Right lobe of liver (tissue), 4 donors: ENCODE measurements at regions not wholly inside any gene's neighbourhood (a gene's known extent, or its start where the extent isn't known, plus 50 kb on each side); places are given as distances from the start of the nearest gene placed in this dataset.

ENCODE experiments used
- CTCF ChIP-seq, 4 donors: fragments of 200-600 bp in 3 of 4; fragments of 450-650 bp in 1 of 4; IDR thresholded peaks; one replicate each; pipeline versions ENCODE4 v1.5.1 to v1.8.0; 2016 to 2022; ENCODE audit warnings: antibody characterized with exemption in 4 of 4, mild to moderate bottlenecking in 2 of 4
- POLR2A ChIP-seq: fragments of 450-650 bp; IDR thresholded peaks from one replicate; pipeline ENCODE4 v1.6.1; 2017; ENCODE audit warnings: antibody characterized with exemption, mild to moderate bottlenecking
- donor health status: DM: no; HTN: no; CAD: no.
- donor health status: DM: no; HTN: no; CAD: no.
- donor health status: DM: no; HTN: yes; CAD: no.

GRCh38 chr7:8841171-8841570, 407.8 kb downstream of the NXPH1 start:
- TF ChIP-seq POLR2A (no peak), CTCF (IDR thresholded peaks at IDR 0.05) (no peak)
